Daoy (cell line): ENCODE measurements at regions not wholly inside any gene's neighbourhood (a gene's known extent, or its start where the extent isn't known, plus 50 kb on each side); places are given as distances from the start of the nearest gene placed in this dataset.
A peak's percentile ranks its signal among the peaks of the same experiment; 100 is the strongest.
"Not testable (repeated sequence)": the region's sequence is repeated elsewhere in the genome, so short reads cannot be mapped to it uniquely, and the experiment has no call there.

Experiments
- DNase-seq: peaks from one replicate; pipeline ENCODE4 v3.0.0-alpha.2; 2015; ENCODE audit warnings: low read depth

- no peak for DNase-seq
These were observed 54.8 kb downstream of the OTUD1 start for GRCh38 chr10:23493711-23494110.

- no peak for DNase-seq
These were observed 57.9 kb downstream of the OTUD1 start for GRCh38 chr10:23496727-23497126.

GRCh38 chr10:23499372-23500132, 60.7 kb downstream of the OTUD1 start:
- DNase-seq: no peak

- no peak for DNase-seq
These were observed 67.1 kb downstream of the OTUD1 start for GRCh38 chr10:23505797-23506465.

GRCh38 chr10:23512355-23513058, 73.6 kb downstream of the OTUD1 start:
- DNase-seq: peak; percentile 64

- DNase-seq: not testable (repeated sequence)
These were observed 74.7 kb downstream of the OTUD1 start for GRCh38 chr10:23513621-23514020.

GRCh38 chr10:23514321-23514720, 75.4 kb downstream of the OTUD1 start:
- DNase-seq: peak; percentile 10

- no peak for DNase-seq
These were observed 77.7 kb downstream of the OTUD1 start for GRCh38 chr10:23516530-23516929.

- DNase-seq: no peak
These were observed 78.3 kb downstream of the OTUD1 start for GRCh38 chr10:23517155-23517554.

GRCh38 chr10:23521735-23522134, 82.9 kb downstream of the OTUD1 start:
- no peak for DNase-seq

GRCh38 chr10:23522345-23522744, 83.5 kb downstream of the OTUD1 start:
- no peak for DNase-seq

GRCh38 chr10:23523251-23523650, 84.4 kb downstream of the OTUD1 start:
- DNase-seq: no peak

GRCh38 chr10:23525406-23525805, 86.5 kb downstream of the OTUD1 start:
- DNase-seq: peak; percentile 20

- DNase-seq: no peak
These were observed 89.5 kb downstream of the OTUD1 start for GRCh38 chr10:23528419-23528818.

GRCh38 chr10:23529625-23530024, 90.8 kb downstream of the OTUD1 start:
- DNase-seq: no peak

GRCh38 chr10:23530079-23530478, 91.2 kb downstream of the OTUD1 start:
- DNase-seq: no peak

- no peak for DNase-seq
These were observed 94.3 kb downstream of the OTUD1 start for GRCh38 chr10:23533212-23533611.

- no peak for DNase-seq
These were observed 95.5 kb downstream of the OTUD1 start for GRCh38 chr10:23534326-23534725.

- no peak for DNase-seq
These were observed 95.9 kb downstream of the OTUD1 start for GRCh38 chr10:23534761-23535160.

- DNase-seq: no peak
These were observed 96.5 kb downstream of the OTUD1 start for GRCh38 chr10:23535381-23535780.

- DNase-seq: no peak
These were observed 100.1 kb downstream of the OTUD1 start for GRCh38 chr10:23538968-23539367.

- DNase-seq: no peak
These were observed 101.6 kb downstream of the OTUD1 start for GRCh38 chr10:23540401-23541030.
